ENCODE measurements at regions not wholly inside any gene's neighbourhood (a gene's known extent, or its start where the extent isn't known, plus 50 kb on each side); places are given as distances from the start of the nearest gene placed in this dataset.
A peak's percentile ranks its signal among the peaks of the same experiment; 100 is the strongest.

DNA sequence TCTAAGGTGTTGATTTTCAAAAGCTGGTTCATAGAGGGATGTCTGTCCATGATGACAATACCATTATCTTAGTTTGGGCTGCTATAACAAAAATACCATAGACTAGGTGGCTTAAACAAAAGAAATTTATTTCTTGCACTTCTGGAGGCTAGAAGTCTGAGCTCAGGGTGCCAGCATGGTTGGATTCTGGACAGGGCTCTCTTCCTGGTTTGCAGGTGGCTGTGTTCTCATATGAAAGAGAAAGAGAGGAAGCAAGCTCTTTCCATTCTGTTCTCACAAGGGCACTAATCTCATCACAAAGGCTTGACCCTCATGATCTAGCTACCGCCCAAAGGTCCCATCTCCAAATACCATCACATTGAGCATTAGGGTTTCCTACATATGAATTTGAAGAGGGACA lies 144.5 kb upstream of the SLC24A3 start:
- POLR2A ChIA-PET = no interaction called here
- no peak overlapping the region for H3K4me3 Mint-ChIP-seq
- H3K27ac Mint-ChIP-seq = no peak overlapping the region
- H3K9me3 Mint-ChIP-seq = peaks cover 0 to 38% (median 28%) of the 10 kb centered on the region in 9 donors
- no peak for DNase-seq
- no peak for ATAC-seq
- peaks cover 0 to 6% (median 4%) of the 10 kb centered on the region in 4 donors for H3K4me1 Mint-ChIP-seq
- peaks cover 0 to 28% (median 3%) of the 10 kb centered on the region in 5 donors for H3K27me3 Mint-ChIP-seq
- H3K36me3 Mint-ChIP-seq = peaks cover 0 to 23% (median 0%) of the 10 kb centered on the region in 3 donors

DNA sequence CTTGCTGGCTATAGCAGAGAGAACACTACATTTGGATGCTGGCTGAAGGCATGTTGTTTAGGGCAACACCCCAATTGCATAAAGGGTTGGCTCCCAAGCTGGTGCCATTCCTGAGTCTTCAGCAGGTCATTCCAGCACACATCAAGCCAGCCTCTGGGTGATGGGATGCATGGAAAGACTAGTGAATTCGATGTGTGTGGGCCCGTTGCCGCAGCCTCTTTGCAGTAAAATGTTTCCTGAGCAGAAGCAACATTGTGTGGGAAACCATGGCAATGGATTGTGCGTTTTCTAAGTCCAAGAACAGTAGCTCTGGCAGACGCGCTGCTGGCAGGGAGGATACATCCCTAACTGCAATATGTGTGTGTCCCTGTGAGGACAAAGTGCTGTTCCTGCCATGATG lies 142.4 kb upstream of the SLC24A3 start:
- DNase-seq (no peak), ATAC-seq (no peak)
- no peak overlapping the region for H3K4me3 Mint-ChIP-seq
- peaks cover 0 to 15% (median 0%) of the 10 kb centered on the region in 3 donors for H3K36me3 Mint-ChIP-seq
- peaks cover 0 to 28% (median 3%) of the 10 kb centered on the region in 5 donors for H3K27me3 Mint-ChIP-seq
- peaks cover 13 to 23% (median 19%) of the 10 kb centered on the region in 4 donors for H3K4me1 Mint-ChIP-seq
- POLR2A ChIA-PET = no interaction called here
- peaks cover 0 to 20% (median 8%) of the 10 kb centered on the region in 9 donors for H3K9me3 Mint-ChIP-seq
- no peak overlapping the region for H3K27ac Mint-ChIP-seq

DNA sequence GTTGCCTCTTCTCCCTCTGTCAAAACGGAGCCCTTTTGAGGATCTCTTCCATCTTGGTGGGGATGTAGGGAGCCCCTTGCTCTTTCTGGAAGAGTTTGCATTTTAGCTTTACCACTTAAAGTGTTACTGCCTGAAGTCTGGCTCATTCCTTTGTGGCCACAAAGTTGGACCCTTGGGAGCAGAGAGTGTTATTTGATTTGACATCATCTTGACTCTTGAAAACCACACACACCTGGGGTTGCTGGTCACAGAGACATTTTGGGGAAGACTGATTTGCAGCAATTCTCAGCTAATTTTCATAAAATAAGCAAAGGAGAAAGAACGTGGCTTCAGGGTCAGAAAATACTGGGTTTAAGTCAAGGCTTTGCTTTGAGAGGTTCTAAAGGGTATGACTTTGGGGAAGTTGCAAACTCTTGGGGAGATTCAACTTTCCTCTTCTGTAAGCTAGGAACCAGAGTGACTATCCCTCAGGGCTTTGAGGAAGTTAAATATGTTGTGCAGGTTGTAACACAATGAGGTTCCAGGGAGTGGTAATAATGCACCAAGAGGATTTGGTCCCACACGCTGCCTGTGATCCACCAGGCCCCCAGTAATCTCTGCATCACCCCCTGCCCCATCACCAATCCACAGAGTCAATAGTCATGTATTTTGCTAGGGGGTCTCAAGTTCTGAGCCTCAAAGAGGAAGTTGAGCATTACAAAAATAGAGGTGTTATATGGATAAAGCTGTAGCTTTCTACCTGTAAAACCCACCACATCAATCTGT lies 141.6 kb upstream of the SLC24A3 start:
- POLR2A ChIA-PET = no interaction called here
- Mint-ChIP-seq H3K9me3 (peaks cover 0 to 12% (median 3%) of the 10 kb centered on the region in 9 donors), H3K4me3 (no peak overlapping the region), H3K27ac (no peak overlapping the region), H3K36me3 (peaks cover 0 to 7% (median 0%) of the 10 kb centered on the region in 3 donors), H3K4me1 (peaks cover 17 to 31% (median 27%) of the 10 kb centered on the region in 4 donors), H3K27me3 (peaks cover 0 to 28% (median 3%) of the 10 kb centered on the region in 5 donors)
- no peak for ATAC-seq
- DNase-seq = no peak

DNA sequence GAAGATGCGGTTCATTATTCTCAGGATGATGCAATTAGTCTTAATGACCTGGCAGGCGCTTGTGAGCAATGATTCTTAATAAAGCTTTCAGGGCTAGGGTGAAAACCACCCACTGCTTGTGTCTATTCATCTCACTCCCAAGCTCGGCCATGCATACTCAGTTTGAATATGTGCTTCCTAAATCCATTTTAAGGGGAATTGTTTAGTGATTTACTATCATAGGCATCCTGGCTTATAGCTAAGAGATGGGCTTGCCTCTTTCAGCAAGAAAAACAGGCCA lies 141.1 kb upstream of the SLC24A3 start:
- H3K4me1 Mint-ChIP-seq = peaks cover 17 to 34% (median 31%) of the 10 kb centered on the region in 4 donors
- H3K4me3 Mint-ChIP-seq = no peak overlapping the region
- H3K36me3 Mint-ChIP-seq = peaks cover 0 to 5% (median 0%) of the 10 kb centered on the region in 3 donors
- POLR2A ChIA-PET = no interaction called here
- no peak overlapping the region for H3K27ac Mint-ChIP-seq
- DNase-seq (no peak), ATAC-seq (no peak)
- H3K27me3 Mint-ChIP-seq = peaks cover 0 to 28% (median 3%) of the 10 kb centered on the region in 5 donors
- peaks cover 0 to 10% (median 0%) of the 10 kb centered on the region in 9 donors for H3K9me3 Mint-ChIP-seq

DNA sequence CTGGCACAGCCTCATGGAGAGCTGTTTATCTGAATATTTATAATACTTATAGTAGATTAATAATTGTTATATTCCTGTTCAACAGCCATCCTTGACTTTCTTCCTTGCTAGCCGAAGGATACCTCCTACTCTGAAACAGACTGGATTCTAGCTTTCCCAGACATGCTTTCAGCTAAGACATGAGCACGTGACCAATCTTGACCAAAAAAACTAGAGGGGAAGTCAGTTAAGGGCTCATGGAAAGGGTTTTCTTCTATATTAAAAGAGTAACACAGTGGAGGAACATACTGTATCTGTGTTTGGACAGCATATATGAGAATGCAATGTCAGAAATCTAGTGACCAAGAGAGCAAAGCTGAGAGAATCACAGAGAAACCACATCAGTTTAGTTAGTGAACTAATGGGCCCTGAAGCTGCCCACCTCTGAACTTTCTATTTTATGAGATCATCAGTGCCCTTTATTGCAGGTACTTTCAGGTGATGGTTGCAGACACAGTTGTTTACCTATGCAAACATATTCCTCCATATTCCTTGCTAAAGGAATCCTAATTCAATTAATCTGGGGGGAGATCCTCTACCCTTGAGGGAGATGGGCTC lies 140.4 kb upstream of the SLC24A3 start:
- Mint-ChIP-seq H3K27ac (no peak overlapping the region), H3K4me1 (peaks cover 17 to 34% (median 31%) of the 10 kb centered on the region in 4 donors), H3K36me3 (peaks cover 0 to 5% (median 0%) of the 10 kb centered on the region in 3 donors), H3K4me3 (no peak overlapping the region), H3K9me3 (peaks cover 0 to 4% (median 0%) of the 10 kb centered on the region in 9 donors), H3K27me3 (peaks cover 0 to 28% (median 3%) of the 10 kb centered on the region in 5 donors)
- DNase-seq = no peak
- POLR2A ChIA-PET = no interaction called here
- no peak for ATAC-seq

DNA sequence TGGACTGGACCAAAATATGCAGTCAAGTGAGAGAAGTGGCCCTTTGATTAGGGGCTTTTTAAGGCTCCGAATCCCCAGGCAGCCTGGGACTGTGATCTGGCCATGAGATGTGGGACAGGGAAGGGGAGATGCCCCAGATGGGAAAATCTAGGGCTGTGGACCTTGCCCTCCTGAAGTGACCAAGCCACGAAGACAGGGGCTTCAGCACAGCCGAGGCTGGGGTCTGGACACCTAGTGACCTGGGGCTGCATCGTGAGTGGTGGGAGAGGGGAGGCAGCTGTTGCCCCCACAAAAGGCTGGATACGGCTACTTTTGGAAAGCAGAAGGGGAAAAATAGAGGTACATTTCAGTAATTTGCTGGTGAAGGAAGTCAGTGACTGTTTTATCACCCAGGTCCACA lies 139.5 kb upstream of the SLC24A3 start:
- peaks cover 25 to 37% (median 31%) of the 10 kb centered on the region in 4 donors for H3K4me1 Mint-ChIP-seq
- peak overlapping the region in 1 of 10 donors; percentile 67 for H3K27ac Mint-ChIP-seq
- no peak for ATAC-seq
- H3K9me3 Mint-ChIP-seq = peaks cover 0 to 3% (median 0%) of the 10 kb centered on the region in 9 donors
- POLR2A ChIA-PET = no interaction called here
- peak overlapping the region in 1 of 10 donors; percentile 25 for H3K4me3 Mint-ChIP-seq
- H3K27me3 Mint-ChIP-seq = peaks cover 0 to 28% (median 2%) of the 10 kb centered on the region in 5 donors
- DNase-seq = no peak
- H3K36me3 Mint-ChIP-seq = peaks cover 0 to 5% (median 0%) of the 10 kb centered on the region in 3 donors

DNA sequence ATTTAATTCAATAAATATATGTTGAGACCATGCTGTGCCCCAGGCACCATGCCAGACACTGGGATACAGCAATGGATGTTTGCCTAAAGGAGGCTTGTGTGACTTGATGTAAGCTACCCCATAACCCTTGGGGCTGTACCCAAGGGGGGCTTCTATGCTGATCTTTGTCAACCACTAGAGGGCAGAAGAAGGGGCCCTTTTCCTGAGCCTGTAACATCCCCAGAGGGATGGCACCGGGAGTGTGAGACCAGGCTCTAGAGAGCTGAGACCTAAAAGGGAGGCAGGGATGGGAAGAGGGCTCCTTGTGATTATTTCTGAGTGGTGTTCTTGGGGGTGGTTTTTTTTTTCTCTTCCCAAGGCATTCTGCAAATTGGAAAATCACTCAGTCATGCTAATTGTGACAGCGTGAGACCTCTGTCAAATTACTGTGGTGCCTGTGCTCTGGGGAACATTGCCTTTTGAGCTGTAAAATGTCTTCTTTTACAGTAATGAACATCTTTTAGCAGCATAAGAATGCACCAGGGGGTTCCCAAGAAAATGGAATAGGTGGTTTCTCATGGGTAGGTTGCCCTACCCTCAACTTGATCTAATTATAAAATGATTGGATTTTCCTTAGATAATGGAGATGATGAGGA lies 138.7 kb upstream of the SLC24A3 start:
- Mint-ChIP-seq H3K36me3 (peaks cover 0 to 2% (median 0%) of the 10 kb centered on the region in 3 donors), H3K9me3 (peaks cover 0 to under 1% (median 0%) of the 10 kb centered on the region in 9 donors), H3K27ac (no peak overlapping the region), H3K4me1 (peaks cover 26 to 37% (median 31%) of the 10 kb centered on the region in 4 donors), H3K4me3 (peak overlapping the region in 3 of 10 donors; percentile 16 to 59 (median 57)), H3K27me3 (peaks cover 0 to 21% (median 1%) of the 10 kb centered on the region in 5 donors)
- POLR2A ChIA-PET = no interaction called here
- ATAC-seq (no peak), DNase-seq (no peak)

DNA sequence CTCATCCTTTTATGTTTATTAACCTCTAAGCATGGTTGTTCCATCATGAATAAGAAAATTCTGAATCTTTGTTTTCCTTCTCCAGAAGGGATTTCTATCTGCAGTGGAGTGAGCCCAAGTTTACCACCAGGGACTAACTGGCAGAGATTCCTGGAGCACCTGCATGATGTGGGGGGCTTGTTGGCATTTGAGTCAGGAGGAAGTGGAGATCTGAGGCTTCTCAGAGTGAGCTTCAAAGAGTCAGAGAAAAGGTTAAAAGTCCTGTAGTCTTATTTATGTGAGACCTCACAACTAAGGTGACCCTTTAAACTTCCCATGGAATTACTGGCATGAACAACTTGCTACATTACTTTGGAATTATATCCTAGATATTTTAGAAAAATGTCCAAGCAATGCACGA lies 138.1 kb upstream of the SLC24A3 start:
- Mint-ChIP-seq H3K36me3 (no peaks in the 10 kb centered on the region), H3K4me3 (peak overlapping the region in 4 of 10 donors; percentile 3 to 70 (median 58)), H3K9me3 (no peaks in the 10 kb centered on the region), H3K4me1 (peaks cover 26 to 37% (median 31%) of the 10 kb centered on the region in 4 donors), H3K27me3 (peaks cover 0 to 16% (median 0%) of the 10 kb centered on the region in 5 donors), H3K27ac (peak overlapping the region in 1 of 10 donors; percentile 42)
- no peak for DNase-seq
- no peak for ATAC-seq
- POLR2A ChIA-PET = no interaction called here

DNA sequence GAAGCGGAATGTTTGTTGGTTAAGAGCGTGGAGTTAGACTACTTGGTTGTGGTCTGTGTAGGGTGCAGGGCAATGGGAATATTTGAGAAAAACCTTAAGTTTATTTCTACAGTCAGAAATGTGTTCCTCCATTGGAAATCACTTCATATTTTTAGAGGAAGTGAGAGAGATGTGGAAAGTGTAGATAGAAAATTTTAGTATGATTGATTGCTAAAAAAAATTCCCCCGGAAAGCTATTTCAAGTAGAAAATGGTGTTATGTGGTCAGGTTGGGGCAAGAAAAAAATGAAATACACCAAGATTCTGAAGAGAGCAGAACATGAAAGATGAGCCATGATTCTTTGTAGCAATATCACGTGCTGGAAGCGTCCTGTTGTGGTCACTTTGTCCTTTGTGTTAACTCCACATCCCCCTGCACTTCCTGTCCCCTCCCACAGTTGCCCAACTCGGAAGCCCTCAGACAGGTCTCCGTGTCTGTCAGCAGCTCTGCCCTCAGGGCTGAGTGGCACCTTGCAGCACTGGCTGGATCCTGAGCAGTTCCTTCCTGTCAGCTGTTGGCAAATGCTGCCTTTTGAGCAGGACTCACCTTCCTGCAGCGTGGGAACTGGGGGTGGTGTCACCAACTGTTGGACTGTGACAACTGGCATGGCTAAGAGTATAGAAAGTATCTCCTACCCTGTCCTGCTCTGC lies 137.5 kb upstream of the SLC24A3 start:
- peaks cover 0 to 10% (median 0%) of the 10 kb centered on the region in 5 donors for H3K27me3 Mint-ChIP-seq
- ATAC-seq (peak; percentile 57 to 95), DNase-seq (peak in 8 of 10 donors; percentile 6 to 81 (median 42))
- H3K4me1 Mint-ChIP-seq = peaks cover 26 to 37% (median 31%) of the 10 kb centered on the region in 4 donors
- no peaks in the 10 kb centered on the region for H3K36me3 Mint-ChIP-seq
- H3K4me3 Mint-ChIP-seq = peak overlapping the region; percentile 3 to 70 (median 32)
- POLR2A ChIA-PET = no interaction called here
- no peaks in the 10 kb centered on the region for H3K9me3 Mint-ChIP-seq
- H3K27ac Mint-ChIP-seq = peak overlapping the region in 5 of 10 donors; percentile 3 to 41 (median 16)

DNA sequence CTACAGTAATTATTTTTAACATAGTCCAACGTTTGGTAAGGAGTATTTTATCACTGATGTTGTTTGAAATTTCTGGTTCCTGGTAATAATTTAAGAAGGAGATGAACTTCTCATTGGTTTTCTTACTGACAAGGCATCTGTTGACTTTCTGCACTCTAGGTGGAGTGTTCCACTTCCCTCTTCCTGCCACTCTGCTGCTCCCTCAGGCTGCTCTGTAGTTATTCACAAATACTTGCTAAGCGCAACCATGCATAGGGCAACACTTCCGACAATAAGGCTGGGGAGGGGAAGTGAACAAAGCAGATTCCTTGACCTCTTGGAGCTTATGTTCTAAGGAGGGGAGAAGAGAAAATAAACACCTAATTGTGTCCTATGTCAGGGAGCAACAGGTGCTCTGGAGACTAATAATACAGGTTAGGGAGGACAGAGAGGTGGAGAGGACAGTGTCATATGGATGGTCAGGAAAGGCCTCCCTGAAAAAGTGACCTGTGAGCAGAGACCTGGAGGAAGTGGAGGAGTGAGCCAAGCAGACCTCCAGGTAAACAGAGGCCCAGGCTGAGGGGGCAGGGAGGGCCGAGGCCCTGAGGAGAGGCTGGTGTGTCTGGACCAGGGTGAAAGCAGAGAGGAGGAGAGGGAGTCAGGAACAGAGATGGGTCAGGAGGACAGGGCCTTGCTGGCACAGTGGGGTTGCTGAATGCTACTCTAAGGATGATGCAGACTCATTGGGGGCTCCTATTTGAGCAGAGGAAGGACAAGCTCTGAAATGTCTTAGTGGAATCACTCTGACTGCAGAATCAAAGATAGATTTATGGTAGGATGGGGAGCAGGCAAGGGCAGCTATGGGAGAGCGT lies 134.8 kb upstream of the SLC24A3 start:
- H3K4me1 Mint-ChIP-seq = peaks cover 25 to 36% (median 30%) of the 10 kb centered on the region in 4 donors

DNA sequence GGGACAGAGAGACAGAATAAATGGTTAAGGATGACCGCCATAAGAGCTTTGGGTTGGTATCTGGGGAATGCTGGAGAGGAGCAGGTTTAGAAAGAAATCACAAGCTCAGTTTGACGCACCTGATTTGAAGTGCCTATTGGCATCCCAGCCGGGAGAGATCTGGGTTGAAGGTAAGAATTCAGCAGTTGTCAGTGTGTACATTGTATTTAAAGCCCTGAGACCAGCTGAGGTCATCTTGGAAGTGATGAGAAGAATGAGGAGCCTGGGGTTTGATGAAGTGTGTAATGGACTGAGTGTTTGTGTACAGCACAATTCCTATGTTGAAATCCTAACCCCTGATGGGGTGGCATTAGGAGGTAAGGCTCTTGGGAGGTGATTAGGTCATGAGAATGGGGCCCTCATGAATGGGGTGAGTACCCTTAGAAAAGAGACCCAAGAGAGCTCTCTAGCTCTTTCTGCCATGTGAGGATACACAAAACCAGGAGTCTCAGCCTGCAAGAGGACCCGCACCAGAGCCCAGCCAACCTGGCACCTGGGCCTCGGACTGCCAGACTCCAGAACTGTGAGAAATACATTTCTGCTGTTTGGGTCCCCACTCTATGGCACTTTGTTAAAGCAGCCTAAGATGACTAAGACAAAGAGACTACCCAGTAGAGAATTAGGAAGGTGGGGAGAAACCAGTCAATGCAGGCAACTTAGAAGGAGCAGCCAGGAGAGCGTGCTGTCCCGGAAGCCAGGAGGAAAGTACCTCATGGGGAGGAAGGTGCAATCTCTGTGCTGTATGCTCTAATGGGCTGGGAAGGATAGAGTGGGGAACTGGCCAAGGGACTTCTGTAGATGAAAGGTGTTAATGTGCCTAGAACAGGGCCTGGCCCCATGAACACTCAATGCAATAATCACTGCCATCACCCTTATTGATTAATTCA lies 133.7 kb upstream of the SLC24A3 start:
- POLR2A ChIA-PET = no interaction called here

More for the DNA sequence above, 134.8 kb upstream of the SLC24A3 start:
- H3K27ac Mint-ChIP-seq = peak overlapping the region in 1 of 10 donors; percentile 15
- H3K9me3 Mint-ChIP-seq = no peaks in the 10 kb centered on the region
- peaks cover 0 to 1% (median 0%) of the 10 kb centered on the region in 5 donors for H3K27me3 Mint-ChIP-seq
- no peak for DNase-seq
- no peak overlapping the region for H3K4me3 Mint-ChIP-seq
- POLR2A ChIA-PET = no interaction called here
- H3K36me3 Mint-ChIP-seq = no peaks in the 10 kb centered on the region
- ATAC-seq = no peak

More for the DNA sequence above, 133.7 kb upstream of the SLC24A3 start:
- Mint-ChIP-seq H3K9me3 (no peaks in the 10 kb centered on the region), H3K27ac (no peak overlapping the region), H3K27me3 (peaks cover 0 to 1% (median 0%) of the 10 kb centered on the region in 5 donors), H3K4me3 (no peak overlapping the region), H3K36me3 (no peaks in the 10 kb centered on the region), H3K4me1 (peaks cover 21 to 27% (median 25%) of the 10 kb centered on the region in 4 donors)
- ATAC-seq (no peak), DNase-seq (no peak)
